B cell (primary cell): ENCODE measurements at regions not wholly inside any gene's neighbourhood (a gene's known extent, or its start where the extent isn't known, plus 50 kb on each side); places are given as distances from the start of the nearest gene placed in this dataset.

Experiments
- ATAC-seq: fragments of 200-7000 bp; cut with Tn5 transposase; one replicate; pipeline ENCODE4 v1.10.0; 2021; ENCODE audit warnings: low read depth, mild to moderate bottlenecking, moderate number of reproducible peaks, moderate library complexity
- CTCF ChIA-PET: fragments of 350-600 bp; sonication (Branson Sonifier 250); formaldehyde crosslinking; loops from one replicate; lab custom pipeline; 2021; ENCODE audit warnings: antibody characterized with exemption, inconsistent platforms; lab: Charles Lee
- POLR2A ChIA-PET: fragments of 350-600 bp; sonication (Branson Sonifier 250); formaldehyde crosslinking; loops from one replicate; lab custom pipeline; 2021; ENCODE audit warnings: antibody characterized with exemption; lab: Charles Lee
- DNase-seq: peaks from one replicate; pipeline ENCODE4 v3.0.0; 2013
- H2AFZ ChIP-seq: 2 replicates; pipeline ENCODE4 v1.6.1; 2012; ENCODE audit warnings: mild to moderate bottlenecking, low read depth, low read length; ENCODE audit not compliant: insufficient read depth, poor library complexity, severe bottlenecking
- H3K27ac ChIP-seq, 2 donors: 1 replicate in 1 of 2; 2 replicates in 1 of 2; pipeline ENCODE4 v1.5.1; 2012 to 2013; ENCODE audit warnings: low read length in 2 of 2, mild to moderate bottlenecking in 2 of 2, moderate library complexity in 1 of 2
- H3K27me3 ChIP-seq, 4 experiments: fragments of 200-600 bp in 1 of 4; sonication (generic) in 1 of 4; replicated peaks in 1 of 4; 1 replicate in 2 of 4; 2 replicates in 2 of 4; pipeline versions ENCODE4 v1.6.1 to v1.7.0; 2013 to 2016; ENCODE audit warnings: low read length in 3 of 4, mild to moderate bottlenecking in 2 of 4, mixed read lengths in 1 of 4, moderate library complexity in 1 of 4; ENCODE audit not compliant: insufficient read depth in 4 of 4, control insufficient read depth in 3 of 4; ENCODE audit errors: control extremely low read depth in 1 of 4
- H3K36me3 ChIP-seq, 2 experiments: replicated peaks in 1 of 2; 1 replicate in 1 of 2; 2 replicates in 1 of 2; pipeline versions ENCODE4 v1.6.1 to v1.7.1; 2013; ENCODE audit warnings: low read length in 1 of 2; ENCODE audit not compliant: insufficient read depth in 2 of 2, control insufficient read depth in 1 of 2; ENCODE audit errors: control extremely low read depth in 1 of 2, extremely low read depth in 1 of 2
- H3K4me1 ChIP-seq, 2 donors: fragments of 200-600 bp in 1 of 2; sonication (generic) in 1 of 2; 1 replicate in 1 of 2; 2 replicates in 1 of 2; pipeline versions ENCODE4 v1.5.1 to v1.6.1; 2013 to 2017; ENCODE audit warnings: low read length in 2 of 2; ENCODE audit not compliant: control insufficient read depth in 2 of 2, insufficient read depth in 2 of 2
- H3K4me2 ChIP-seq: replicated peaks from 2 replicates; pipeline ENCODE3; 2012; ENCODE audit warnings: mild to moderate bottlenecking, low read depth, low read length; ENCODE audit not compliant: poor library complexity, severe bottlenecking
- H3K4me3 ChIP-seq, 5 experiments: fragments of 200-600 bp in 1 of 5; sonication (generic) in 1 of 5; 1 replicate in 3 of 5; 2 replicates in 2 of 5; pipeline versions ENCODE4 v1.5.1 to v1.7.0; 2011 to 2016; ENCODE audit warnings: low read length in 4 of 5, mild to moderate bottlenecking in 4 of 5, low read depth in 2 of 5, control low read depth in 1 of 5, moderate library complexity in 1 of 5; ENCODE audit not compliant: insufficient read depth in 1 of 5; ENCODE audit errors: control extremely low read depth in 1 of 5, extremely low read depth in 1 of 5
- H3K79me2 ChIP-seq: fragments of 200-600 bp; sonication (generic); one replicate; pipeline ENCODE4 v1.6.0; 2016; ENCODE audit warnings: low read length; ENCODE audit not compliant: control insufficient read depth, insufficient read depth
- H3K9ac ChIP-seq: fragments of 200-600 bp; sonication (generic); 2 replicates; pipeline ENCODE4 v1.6.1; 2017; ENCODE audit warnings: mild to moderate bottlenecking, low read length, moderate library complexity
- H3K9me3 ChIP-seq, 3 donors: one replicate each; pipeline versions ENCODE4 v1.6.1 to v1.7.1; 2013; ENCODE audit warnings: low read length in 2 of 3; ENCODE audit not compliant: control insufficient read depth in 2 of 3, insufficient read depth in 1 of 3; ENCODE audit errors: control extremely low read depth in 1 of 3
- H4K20me1 ChIP-seq: 2 replicates; pipeline ENCODE4 v1.6.0; 2012; ENCODE audit warnings: mild to moderate bottlenecking, low read length; ENCODE audit not compliant: insufficient read depth, control insufficient read depth, poor library complexity, severe bottlenecking
- H3K27ac Mint-ChIP-seq: one replicate; pipeline ENCODE4 v1.8.0; 2021; ENCODE audit warnings: mixed read lengths
- H3K27me3 Mint-ChIP-seq: one replicate; pipeline ENCODE4 v1.8.0; 2021; ENCODE audit warnings: mixed read lengths
- H3K4me1 Mint-ChIP-seq: one replicate; pipeline ENCODE4 v1.8.0; 2021; ENCODE audit warnings: mixed read lengths
- H3K4me3 Mint-ChIP-seq: one replicate; pipeline ENCODE4 v1.8.0; 2021; ENCODE audit warnings: mixed read lengths
- H3K9me3 Mint-ChIP-seq: one replicate; pipeline ENCODE4 v1.8.0; 2022; ENCODE audit warnings: mixed read lengths; ENCODE audit not compliant: insufficient read depth
- EZH2 ChIP-seq: IDR thresholded peaks from 2 replicates; pipeline ENCODE4 v1.6.1; 2012; ENCODE audit warnings: borderline replicate concordance, low read depth, mild to moderate bottlenecking, moderate library complexity, low read length; ENCODE audit not compliant: insufficient read depth, poor library complexity, severe bottlenecking
- WGBS: methylation state at CpG from one replicate; pipeline ENCODE4 v1.1.5; 2013; ENCODE audit warnings: missing lambda C conversion rate; ENCODE audit not compliant: insufficient coverage; 5-methylcytosine and 5-hydroxymethylcytosine counted together
- intact Hi-C: fragments of 100-400 bp; cut with micrococcal nuclease; formaldehyde crosslinking; loops from one replicate; pipeline ENCODE4 v1.10.0; 2022
- TF ChIP-seq, protein P1 (sequence below): fragments of 200-600 bp; IDR thresholded peaks from one replicate; pipeline ENCODE4 v1.8.0; 2022; ENCODE audit warnings: antibody characterized with exemption, mild to moderate bottlenecking

DNA sequence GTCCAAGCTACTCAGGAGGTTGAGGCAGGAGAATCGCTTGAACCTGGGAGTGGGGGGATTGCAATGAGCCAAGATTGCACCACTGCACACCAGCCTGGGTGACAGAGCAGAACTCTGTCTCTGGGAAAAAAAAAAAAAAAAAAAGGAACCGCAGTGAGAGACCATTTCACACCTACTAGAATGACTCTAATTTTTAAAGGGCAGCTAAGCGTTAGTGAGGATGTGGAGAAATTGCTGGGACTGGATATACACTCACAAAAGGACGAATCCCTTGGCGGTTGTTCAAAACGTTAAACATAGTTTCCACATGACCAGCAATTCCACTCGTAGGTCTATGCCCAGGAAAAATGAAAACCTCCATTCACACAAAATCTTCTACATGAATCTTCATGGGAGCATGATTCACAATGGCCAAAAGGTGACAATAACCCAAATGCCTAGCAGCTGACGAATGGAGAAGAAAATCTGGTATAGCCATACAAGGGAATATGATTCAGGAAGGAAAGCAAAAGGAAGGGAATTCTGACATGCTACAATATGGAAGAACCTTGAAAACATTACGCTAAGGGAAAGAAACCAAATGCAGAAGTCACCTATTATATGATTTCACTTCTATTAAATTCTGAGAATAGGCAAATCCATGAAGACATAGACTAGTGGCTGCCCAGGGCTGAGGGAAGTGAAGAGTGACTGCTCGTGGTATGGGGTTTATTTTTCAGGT lies 127.0 kb downstream of the CHSY1 start:
- peak; percentile 53 for DNase-seq
- H3K9ac ChIP-seq = no peak overlapping the region
- Mint-ChIP-seq H3K27ac (peak overlapping the region; percentile 84), H3K4me1 (peaks cover 72% of the 10 kb centered on the region), H3K4me3 (peak overlapping the region; percentile 59), H3K27me3 (no peaks in the 10 kb centered on the region), H3K9me3 (no peaks in the 10 kb centered on the region)
- H3K79me2 ChIP-seq = peaks cover 11% of the 10 kb centered on the region
- no peaks in the 10 kb centered on the region for H3K36me3 ChIP-seq
- peak overlapping the region in 1 of 2 donors; percentile 3 for H3K27ac ChIP-seq
- 31% methylated on average over 3 of the region's 10 CpGs for WGBS
- peaks cover 67 to 71% of the 10 kb centered on the region in 2 donors for H3K4me1 ChIP-seq
- TF ChIP-seq, protein P1, sequence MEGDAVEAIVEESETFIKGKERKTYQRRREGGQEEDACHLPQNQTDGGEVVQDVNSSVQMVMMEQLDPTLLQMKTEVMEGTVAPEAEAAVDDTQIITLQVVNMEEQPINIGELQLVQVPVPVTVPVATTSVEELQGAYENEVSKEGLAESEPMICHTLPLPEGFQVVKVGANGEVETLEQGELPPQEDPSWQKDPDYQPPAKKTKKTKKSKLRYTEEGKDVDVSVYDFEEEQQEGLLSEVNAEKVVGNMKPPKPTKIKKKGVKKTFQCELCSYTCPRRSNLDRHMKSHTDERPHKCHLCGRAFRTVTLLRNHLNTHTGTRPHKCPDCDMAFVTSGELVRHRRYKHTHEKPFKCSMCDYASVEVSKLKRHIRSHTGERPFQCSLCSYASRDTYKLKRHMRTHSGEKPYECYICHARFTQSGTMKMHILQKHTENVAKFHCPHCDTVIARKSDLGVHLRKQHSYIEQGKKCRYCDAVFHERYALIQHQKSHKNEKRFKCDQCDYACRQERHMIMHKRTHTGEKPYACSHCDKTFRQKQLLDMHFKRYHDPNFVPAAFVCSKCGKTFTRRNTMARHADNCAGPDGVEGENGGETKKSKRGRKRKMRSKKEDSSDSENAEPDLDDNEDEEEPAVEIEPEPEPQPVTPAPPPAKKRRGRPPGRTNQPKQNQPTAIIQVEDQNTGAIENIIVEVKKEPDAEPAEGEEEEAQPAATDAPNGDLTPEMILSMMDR = no peak
- no peak for TF ChIP-seq EZH2
- H2AFZ ChIP-seq = no peak overlapping the region
- ChIA-PET POLR2A (no interaction called here), CTCF (no interaction called here)
- no peaks in the 10 kb centered on the region for H3K27me3 ChIP-seq
- H4K20me1 ChIP-seq = no peaks in the 10 kb centered on the region
- peaks cover 0 to 9% (median 0%) of the 10 kb centered on the region in 3 donors for H3K9me3 ChIP-seq
- no peak overlapping the region for H3K4me3 ChIP-seq
- intact Hi-C loops = loop anchor here (2.0 kb wide), 1 partner anchor 36 kb away; no protein-coding TSS in a partner anchor
- ATAC-seq = peak; percentile 26
- peak overlapping the region; percentile 24 for H3K4me2 ChIP-seq

DNA sequence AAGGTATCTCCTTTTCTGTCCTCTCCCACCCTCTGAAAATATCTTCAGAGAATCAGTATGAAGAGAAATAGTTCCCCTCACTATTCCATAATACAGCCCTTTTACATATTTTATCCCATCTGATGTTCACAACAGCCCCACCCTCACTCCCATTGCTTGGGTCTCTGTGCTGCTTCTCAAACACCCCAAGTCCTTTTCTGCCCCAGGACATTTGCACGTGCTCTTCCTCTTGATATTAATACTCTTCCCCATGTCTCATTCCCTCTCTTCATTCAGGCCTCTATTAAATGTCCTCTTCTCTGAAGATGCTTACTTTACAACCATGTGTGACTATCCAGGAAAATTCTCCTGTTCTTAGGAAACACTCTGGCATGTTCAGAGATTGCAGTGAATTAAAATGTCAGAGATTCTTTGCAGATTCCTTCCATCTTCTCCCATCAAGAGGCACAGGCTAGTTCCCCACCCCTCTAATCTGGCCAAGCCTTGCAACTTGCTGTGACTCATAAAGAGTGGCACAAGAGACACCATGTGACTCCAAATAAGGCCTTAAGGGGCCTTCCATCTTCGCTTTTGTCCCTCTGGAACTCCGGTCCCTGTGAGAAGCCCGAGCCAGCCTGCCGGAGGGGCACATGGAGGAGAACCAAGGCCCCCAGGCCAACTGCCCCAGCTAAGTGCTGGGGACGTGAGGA lies 128.5 kb downstream of the CHSY1 start:
- ATAC-seq (no peak), DNase-seq (no peak)
- H3K27me3 ChIP-seq = no peaks in the 10 kb centered on the region
- Mint-ChIP-seq H3K9me3 (no peaks in the 10 kb centered on the region), H3K4me3 (no peak overlapping the region), H3K27ac (no peak overlapping the region), H3K4me1 (peaks cover 58% of the 10 kb centered on the region), H3K27me3 (no peaks in the 10 kb centered on the region)
- TF ChIP-seq, protein P1 = no peak
- TF ChIP-seq EZH2 = no peak
- no peak overlapping the region for H3K9ac ChIP-seq
- H3K79me2 ChIP-seq = peaks cover 11% of the 10 kb centered on the region
- ChIA-PET POLR2A (no interaction called here), CTCF (no interaction called here)
- 91% methylated on average over 6 of the region's 6 CpGs for WGBS
- H3K4me1 ChIP-seq = peaks cover 52 to 56% of the 10 kb centered on the region in 2 donors
- no peak overlapping the region for H3K4me3 ChIP-seq
- no peak overlapping the region for H2AFZ ChIP-seq
- no peak overlapping the region for H3K4me2 ChIP-seq
- no peak overlapping the region for H3K27ac ChIP-seq
- peaks cover 0 to 6% (median 0%) of the 10 kb centered on the region in 3 donors for H3K9me3 ChIP-seq
- intact Hi-C loops = no loop called here
- no peaks in the 10 kb centered on the region for H4K20me1 ChIP-seq
- no peaks in the 10 kb centered on the region for H3K36me3 ChIP-seq
